Glutamatergic neuron (in vitro differentiated cells): ENCODE measurements at regions not wholly inside any gene's neighbourhood (a gene's known extent, or its start where the extent isn't known, plus 50 kb on each side); places are given as distances from the start of the nearest gene placed in this dataset.

Experiments
- DNase-seq: peaks from one replicate; pipeline ENCODE4 v3.0.0; 2022
- H3K27ac Mint-ChIP-seq: one replicate; pipeline ENCODE4 v1.8.0; 2020; ENCODE audit warnings: mild to moderate bottlenecking, mixed read lengths, inconsistent platforms; ENCODE audit not compliant: unreplicated experiment
- H3K27me3 Mint-ChIP-seq: one replicate; pipeline ENCODE4 v1.8.0; 2020; ENCODE audit warnings: mild to moderate bottlenecking, moderate library complexity, mixed read lengths, inconsistent platforms; ENCODE audit not compliant: unreplicated experiment
- H3K36me3 Mint-ChIP-seq: one replicate; pipeline ENCODE4 v1.8.0; 2020; ENCODE audit warnings: mild to moderate bottlenecking, mixed read lengths, inconsistent platforms; ENCODE audit not compliant: unreplicated experiment
- H3K4me1 Mint-ChIP-seq: one replicate; pipeline ENCODE4 v1.8.0; 2020; ENCODE audit warnings: mild to moderate bottlenecking, low read depth, mixed read lengths, inconsistent platforms; ENCODE audit not compliant: unreplicated experiment
- H3K4me3 Mint-ChIP-seq: one replicate; pipeline ENCODE4 v1.8.0; 2020; ENCODE audit warnings: mild to moderate bottlenecking, mixed read lengths, inconsistent platforms; ENCODE audit not compliant: unreplicated experiment
- H3K9me3 Mint-ChIP-seq: one replicate; pipeline ENCODE4 v1.8.0; 2020; ENCODE audit warnings: mild to moderate bottlenecking, moderate library complexity, mixed read lengths, inconsistent platforms; ENCODE audit not compliant: unreplicated experiment
- CTCF ChIP-seq: fragments of 200-600 bp; sonication (generic); IDR thresholded peaks from one replicate; pipeline ENCODE4 v1.5.0; 2021; ENCODE audit not compliant: partially characterized antibody, unreplicated experiment

- Mint-ChIP-seq H3K9me3 (peaks cover 8% of the 10 kb centered on the region), H3K27ac (peak overlapping the region; percentile 3)
- no peak for TF ChIP-seq CTCF
Measured at GRCh38 chr11:119974467-119974866, 163.4 kb downstream of the TRIM29 start.

GRCh38 chr11:119974051-119974450 lies 163.9 kb downstream of the TRIM29 start:
- H3K27ac Mint-ChIP-seq: peak overlapping the region; percentile 3
- H3K36me3 Mint-ChIP-seq: peaks cover 4% of the 10 kb centered on the region
- peaks cover 42% of the 10 kb centered on the region for H3K4me1 Mint-ChIP-seq
- no peak for DNase-seq
- H3K4me3 Mint-ChIP-seq: peak overlapping the region; percentile 33
- peaks cover 8% of the 10 kb centered on the region for H3K9me3 Mint-ChIP-seq
- H3K27me3 Mint-ChIP-seq: peaks cover 10% of the 10 kb centered on the region
- TF ChIP-seq CTCF: no peak

More at GRCh38 chr11:119974467-119974866, 163.4 kb downstream of the TRIM29 start:
- H3K27me3 Mint-ChIP-seq: peaks cover 10% of the 10 kb centered on the region
- peak overlapping the region; percentile 58 for H3K4me3 Mint-ChIP-seq
- H3K4me1 Mint-ChIP-seq: peaks cover 42% of the 10 kb centered on the region
- H3K36me3 Mint-ChIP-seq: peaks cover 4% of the 10 kb centered on the region
- DNase-seq: no peak

GRCh38 chr11:119972281-119972680 lies 165.6 kb downstream of the TRIM29 start:
- H3K4me1 Mint-ChIP-seq: peaks cover 30% of the 10 kb centered on the region
- no peak for TF ChIP-seq CTCF

GRCh38 chr11:119970555-119971304 lies 167.2 kb downstream of the TRIM29 start:
- Mint-ChIP-seq H3K4me1 (peaks cover 22% of the 10 kb centered on the region), H3K36me3 (peaks cover 4% of the 10 kb centered on the region), H3K4me3 (no peak overlapping the region), H3K9me3 (peaks cover 8% of the 10 kb centered on the region), H3K27ac (no peak overlapping the region), H3K27me3 (peaks cover 10% of the 10 kb centered on the region)
- DNase-seq: peak; percentile 24
- TF ChIP-seq CTCF: no peak

More at GRCh38 chr11:119972281-119972680, 165.6 kb downstream of the TRIM29 start:
- Mint-ChIP-seq H3K27me3 (peaks cover 10% of the 10 kb centered on the region), H3K27ac (no peak overlapping the region), H3K4me3 (no peak overlapping the region), H3K36me3 (peaks cover 4% of the 10 kb centered on the region), H3K9me3 (peaks cover 8% of the 10 kb centered on the region)
- DNase-seq: no peak
